Activated CD4-positive, alpha-beta T cell treated with anti-CD3 and anti-CD28 coated beads, Interleukin-2, amount 50 U/mL, for 16 hours (primary cell): ENCODE measurements at regions not wholly inside any gene's neighbourhood (a gene's known extent, or its start where the extent isn't known, plus 50 kb on each side); places are given as distances from the start of the nearest gene placed in this dataset.
"Not testable (repeated sequence)": the region's sequence is repeated elsewhere in the genome, so short reads cannot be mapped to it uniquely, and the experiment has no call there.

Experiments used
- DNase-seq: peaks from one replicate; pipeline ENCODE4 v3.0.0-alpha.2; 2020

GRCh38 chr1:173347282-173347818 lies 129.8 kb upstream of the PRDX6 start:
- DNase-seq: no peak

- DNase-seq: not testable (repeated sequence)
Observed at GRCh38 chr1:173352635-173353034, 124.5 kb upstream of the PRDX6 start.

- no peak for DNase-seq
Observed at GRCh38 chr1:173353350-173353749, 123.8 kb upstream of the PRDX6 start.

- no peak for DNase-seq
Observed at GRCh38 chr1:173354937-173355280, 122.2 kb upstream of the PRDX6 start.

GRCh38 chr1:173355281-173356031 lies 121.7 kb upstream of the PRDX6 start:
- DNase-seq: no peak

GRCh38 chr1:173356191-173356762 lies 120.9 kb upstream of the PRDX6 start:
- DNase-seq: no peak

GRCh38 chr1:173360487-173361063 lies 116.6 kb upstream of the PRDX6 start:
- DNase-seq: no peak

GRCh38 chr1:173362543-173362942 lies 114.6 kb upstream of the PRDX6 start:
- no peak for DNase-seq

- no peak for DNase-seq
Observed at GRCh38 chr1:173364827-173365226, 112.3 kb upstream of the PRDX6 start.

GRCh38 chr1:173365341-173365740 lies 111.8 kb upstream of the PRDX6 start:
- DNase-seq: no peak

GRCh38 chr1:173367136-173367535 lies 110.0 kb upstream of the PRDX6 start:
- no peak for DNase-seq

- not testable (repeated sequence) for DNase-seq
Observed at GRCh38 chr1:173370586-173370985, 106.5 kb upstream of the PRDX6 start.

- not testable (repeated sequence) for DNase-seq
Observed at GRCh38 chr1:173376065-173376464, 101.1 kb upstream of the PRDX6 start.

GRCh38 chr1:173377266-173377665 lies 99.9 kb upstream of the PRDX6 start:
- no peak for DNase-seq

- no peak for DNase-seq
Observed at GRCh38 chr1:173383351-173383750, 93.8 kb upstream of the PRDX6 start.

- no peak for DNase-seq
Observed at GRCh38 chr1:173388352-173388751, 88.8 kb upstream of the PRDX6 start.

- DNase-seq: no peak
Observed at GRCh38 chr1:173392895-173393658, 84.1 kb upstream of the PRDX6 start.

GRCh38 chr1:173393659-173394000 lies 83.5 kb upstream of the PRDX6 start:
- no peak for DNase-seq

- DNase-seq: not testable (repeated sequence)
Observed at GRCh38 chr1:173394813-173395212, 82.3 kb upstream of the PRDX6 start.

GRCh38 chr1:173395762-173396161 lies 81.4 kb upstream of the PRDX6 start:
- no peak for DNase-seq

- no peak for DNase-seq
Observed at GRCh38 chr1:173400387-173400995, 76.6 kb upstream of the PRDX6 start.

GRCh38 chr1:173403996-173404395 lies 73.1 kb upstream of the PRDX6 start:
- DNase-seq: no peak

- DNase-seq: no peak
Observed at GRCh38 chr1:173405281-173405680, 71.9 kb upstream of the PRDX6 start.
